IMR-90 (cell line): ENCODE measurements at regions not wholly inside any gene's neighbourhood (a gene's known extent, or its start where the extent isn't known, plus 50 kb on each side); places are given as distances from the start of the nearest gene placed in this dataset.

Experiments used
- ATAC-seq: fragments of 200-7000 bp; cut with Tn5 transposase; 2 replicates; pipeline ENCODE4 v1.9.1; 2020; ENCODE audit warnings: low read depth, mild to moderate bottlenecking, moderate library complexity
- BruUV-seq: library from RNA; stranded (reverse); fragments of 400-500 nt; replicated peaks from 2 replicates; lab custom pipeline; 2021; lab: Mats Ljungman, UMichigan
- CTCF ChIA-PET: fragments of 300-600 bp; formaldehyde crosslinking; extraction: SDS; loops from one replicate; lab custom pipeline; 2021; ENCODE audit warnings: antibody characterized with exemption; lab: Yijun Ruan, JAX
- POLR2A ChIA-PET: fragments of 300-600 bp; sonication (Branson Sonifier 250); formaldehyde crosslinking; loops from one replicate; lab custom pipeline; 2022; ENCODE audit warnings: antibody characterized with exemption; ENCODE audit not compliant: unreplicated experiment; lab: Charles Lee
- DNase-seq: peaks from one replicate; pipeline ENCODE4 v3.0.0; 2013
- H2AFZ ChIP-seq: replicated peaks from 2 replicates; pipeline ENCODE3; 2013; ENCODE audit warnings: low read length, mild to moderate bottlenecking; ENCODE audit not compliant: poor library complexity
- H2AK5ac ChIP-seq: 2 replicates; pipeline ENCODE4 v1.6.1; 2013; ENCODE audit warnings: low read depth, low read length, inconsistent platforms
- H2AK9ac ChIP-seq: replicated peaks from 2 replicates; pipeline ENCODE3; 2013; ENCODE audit warnings: mild to moderate bottlenecking, low read depth, low read length, moderate library complexity; ENCODE audit not compliant: poor library complexity
- H2BK120ac ChIP-seq: 2 replicates; pipeline ENCODE4 v1.6.1; 2013; ENCODE audit warnings: low read depth, low read length, inconsistent platforms
- H2BK15ac ChIP-seq: 3 replicates; pipeline ENCODE4 v1.6.1; 2013; ENCODE audit warnings: low read depth, low read length, inconsistent platforms
- H2BK20ac ChIP-seq: 2 replicates; pipeline ENCODE4 v1.6.1; 2013; ENCODE audit warnings: low read depth, mild to moderate bottlenecking, inconsistent platforms, low read length, moderate library complexity
- H2BK5ac ChIP-seq: 2 replicates; pipeline ENCODE4 v1.6.1; 2013; ENCODE audit warnings: mild to moderate bottlenecking, low read depth, low read length, inconsistent platforms; ENCODE audit not compliant: poor library complexity, severe bottlenecking
- H3K14ac ChIP-seq: replicated peaks from 2 replicates; pipeline ENCODE4 v1.6.1; 2013; ENCODE audit warnings: low read depth, low read length, inconsistent platforms
- H3K18ac ChIP-seq: 2 replicates; pipeline ENCODE4 v1.6.1; 2013; ENCODE audit warnings: low read depth, low read length, control low read depth
- H3K23ac ChIP-seq: 2 replicates; pipeline ENCODE4 v1.6.1; 2013; ENCODE audit warnings: low read depth, low read length, inconsistent platforms
- H3K27ac ChIP-seq: 2 replicates; pipeline ENCODE4 v1.5.1; 2013; ENCODE audit warnings: mild to moderate bottlenecking, control low read depth, low read length; ENCODE audit not compliant: insufficient read depth
- H3K27me3 ChIP-seq: 2 replicates; pipeline ENCODE4 v1.6.1; 2013; ENCODE audit warnings: low read length; ENCODE audit not compliant: control insufficient read depth, insufficient read depth
- H3K36me3 ChIP-seq: 2 replicates; pipeline ENCODE4 v1.6.1; 2013; ENCODE audit warnings: low read length, mixed read lengths; ENCODE audit not compliant: control insufficient read depth, insufficient read depth
- H3K4ac ChIP-seq: 2 replicates; pipeline ENCODE4 v1.6.1; 2013; ENCODE audit warnings: low read depth, low read length, inconsistent platforms
- H3K4me1 ChIP-seq: 2 replicates; pipeline ENCODE4 v1.6.1; 2013; ENCODE audit warnings: low read length, mixed read lengths; ENCODE audit not compliant: control insufficient read depth, insufficient read depth
- H3K4me2 ChIP-seq: 2 replicates; pipeline ENCODE4 v1.6.1; 2013; ENCODE audit warnings: low read depth, mild to moderate bottlenecking, control low read depth, low read length, moderate library complexity
- H3K4me3 ChIP-seq: 2 replicates; pipeline ENCODE4 v1.5.1; 2013; ENCODE audit warnings: low read depth, mild to moderate bottlenecking, control low read depth, low read length, moderate library complexity; ENCODE audit not compliant: insufficient read depth
- H3K56ac ChIP-seq: 2 replicates; pipeline ENCODE4 v1.6.1; 2013; ENCODE audit warnings: low read length, inconsistent platforms; ENCODE audit not compliant: insufficient read depth; ENCODE audit errors: extremely low read depth
- H3K79me1 ChIP-seq, 2 experiments: 2 replicates each; pipeline ENCODE4 v1.6.1; 2013; ENCODE audit warnings: low read length in 2 of 2, inconsistent platforms in 1 of 2, low read depth in 1 of 2
- H3K9ac ChIP-seq: 2 replicates; pipeline ENCODE4 v1.6.1; 2013; ENCODE audit warnings: low read depth, low read length, control low read depth
- H3K9me1 ChIP-seq: 2 replicates; pipeline ENCODE4 v1.6.1; 2013; ENCODE audit warnings: low read length, inconsistent platforms; ENCODE audit not compliant: insufficient read depth
- H3K9me3 ChIP-seq: 2 replicates; pipeline ENCODE4 v1.6.1; 2013; ENCODE audit warnings: low read length; ENCODE audit not compliant: control insufficient read depth, insufficient read depth
- H4K20me1 ChIP-seq: 2 replicates; pipeline ENCODE4 v1.6.1; 2013; ENCODE audit warnings: low read length, inconsistent platforms; ENCODE audit not compliant: insufficient read depth
- H4K5ac ChIP-seq: 2 replicates; pipeline ENCODE4 v1.6.1; 2013; ENCODE audit warnings: mild to moderate bottlenecking, low read depth, low read length, control low read depth
- H4K8ac ChIP-seq, 2 experiments: 2 replicates each; pipeline ENCODE4 v1.6.1; 2013; ENCODE audit warnings: low read depth in 2 of 2, low read length in 2 of 2, control low read depth in 1 of 2, inconsistent platforms in 1 of 2
- H4K91ac ChIP-seq: 2 replicates; pipeline ENCODE4 v1.6.1; 2013; ENCODE audit warnings: low read depth, low read length, inconsistent platforms; ENCODE audit not compliant: insufficient read depth
- CEBPB ChIP-seq: IDR thresholded peaks from 2 replicates; pipeline ENCODE4 v1.6.1; 2012; ENCODE audit warnings: low read depth, low read length, improper control_type of control experiment
- CHD1 ChIP-seq: IDR thresholded peaks from 2 replicates; pipeline ENCODE4 v1.6.1; 2012; ENCODE audit warnings: low read depth, low read length, improper control_type of control experiment
- FOS ChIP-seq: fragments of 150-350 bp; IDR thresholded peaks from 2 replicates; pipeline ENCODE4 v1.6.1; 2016; ENCODE audit warnings: low read depth, low read length
- MAFK ChIP-seq: IDR thresholded peaks from 2 replicates; pipeline ENCODE4 v1.6.1; 2012; ENCODE audit warnings: low read depth, low read length, improper control_type of control experiment
- NFE2L2 ChIP-seq: fragments of 150-350 bp; IDR thresholded peaks from 2 replicates; pipeline ENCODE4 v1.6.1; 2016; ENCODE audit warnings: low read depth, mild to moderate bottlenecking, low read length
- POLR2A ChIP-seq: IDR thresholded peaks from 2 replicates; pipeline ENCODE4 v1.6.1; 2012; ENCODE audit warnings: mild to moderate bottlenecking, low read depth, low read length
- RAD21 ChIP-seq: IDR thresholded peaks from 2 replicates; pipeline ENCODE4 v1.6.1; 2012; ENCODE audit warnings: low read length, improper control_type of control experiment
- USF2 ChIP-seq: fragments of 150-350 bp; IDR thresholded peaks from 2 replicates; pipeline ENCODE4 v1.6.1; 2017; ENCODE audit warnings: mild to moderate bottlenecking, antibody characterized with exemption, low read length, low read depth
- WGBS, 2 experiments: methylation state at CpG; one replicate each; pipeline versions ENCODE4 v1.1.5 to v1.1.7; 2013; ENCODE audit warnings: missing lambda C conversion rate in 2 of 2; ENCODE audit not compliant: insufficient read length in 1 of 2; ENCODE audit errors: extremely low coverage in 2 of 2; 5-methylcytosine and 5-hydroxymethylcytosine counted together
- dilution Hi-C: fragments of 300-500 bp; cut with HindIII; formaldehyde crosslinking; loops from one replicate; pipeline ENCODE4 v1.14.3; 2018; ENCODE audit warnings: low sequenced_read_pairs; ENCODE audit not compliant: unreplicated experiment
- in situ Hi-C: fragments of 300-500 bp; cut with MboI; formaldehyde crosslinking; loops from 3 replicates; pipeline ENCODE4 v1.14.3; 2019; ENCODE audit warnings: low sequenced_read_pairs, inconsistent platforms, mixed read lengths
- intact Hi-C: fragments of 100-400 bp; cut with micrococcal nuclease; formaldehyde crosslinking; loops from 2 replicates; pipeline ENCODE4 v1.10.0; 2022

GRCh38 chr1:193662030-193662429 is 475.6 kb upstream of the B3GALT2 start:
- H3K9me1 ChIP-seq: no peaks in the 10 kb centered on the region
- H3K4me1 ChIP-seq: peaks cover 7% of the 10 kb centered on the region
- no peaks in the 10 kb centered on the region for H3K36me3 ChIP-seq
- DNase-seq (peak; percentile 78), ATAC-seq (0 out of 2 replicates have a peak, but pooled peaks have one; percentile 48)
- no peaks in the 10 kb centered on the region for H3K9me3 ChIP-seq
- TF ChIP-seq NFE2L2 (peak; percentile 50; the same call in 1 of the 2 replicates), MAFK (peak; percentile 63), CHD1 (no peak), CEBPB (peak; percentile 52), RAD21 (no peak), USF2 (no peak), POLR2A (no peak), FOS (peak; percentile 87)
- no peak overlapping the region for H4K91ac ChIP-seq
- H3K27me3 ChIP-seq: no peaks in the 10 kb centered on the region
- H3K18ac ChIP-seq: no peak overlapping the region
- no peak overlapping the region for H3K4me2 ChIP-seq
- no peak overlapping the region for H3K9ac ChIP-seq
- WGBS, 2 experiments: no CpG with 5 or more reads among the region's 2 CpGs
- H3K27ac ChIP-seq: no peak overlapping the region
- H2BK20ac ChIP-seq: no peak overlapping the region
- H4K8ac ChIP-seq: no peak overlapping the region
- H3K23ac ChIP-seq: no peak overlapping the region
- no peak overlapping the region for H3K14ac ChIP-seq
- no TSS peak for BruUV-seq
- no peak overlapping the region for H2AFZ ChIP-seq
- H3K79me1 ChIP-seq: no peaks in the 10 kb centered on the region
- in situ Hi-C loops (no loop called here), intact Hi-C loops (no loop called here), dilution Hi-C loops (no loop called here)
- H2AK9ac ChIP-seq: no peak overlapping the region
- no peak overlapping the region for H3K4ac ChIP-seq
- no peak overlapping the region for H4K5ac ChIP-seq
- H2BK5ac ChIP-seq: no peak overlapping the region
- H2AK5ac ChIP-seq: no peak overlapping the region
- no peak overlapping the region for H2BK15ac ChIP-seq
- CTCF ChIA-PET: no interaction called here
- H4K20me1 ChIP-seq: no peaks in the 10 kb centered on the region
- no peak overlapping the region for H2BK120ac ChIP-seq
- H3K56ac ChIP-seq: no peak overlapping the region
- H3K4me3 ChIP-seq: no peak overlapping the region
- POLR2A ChIA-PET: no interaction called here
